ENCODE measurements at regions not wholly inside any gene's neighbourhood (a gene's known extent, or its start where the extent isn't known, plus 50 kb on each side); places are given as distances from the start of the nearest gene placed in this dataset.

GRCh38 chr2:213232649-213233437 is 51.4 kb upstream of the SPAG16 start:
- TF ChIP-seq CTCF (IDR thresholded peaks at IDR 0.05): no peak
- TF ChIP-seq POLR2A (IDR thresholded peaks at IDR 0.05): no peak

All from thyroid gland (tissue), 4 donors.